Left ventricle myocardium inferior (tissue), 1 donor: ENCODE measurements at regions not wholly inside any gene's neighbourhood (a gene's known extent, or its start where the extent isn't known, plus 50 kb on each side); places are given as distances from the start of the nearest gene placed in this dataset.

Experiments used
- DNase-seq: peaks from one replicate; pipeline ENCODE4 v3.0.0-alpha.2; 2020
- H3K27ac ChIP-seq: fragments of 200-600 bp; replicated peaks from 2 replicates; pipeline ENCODE4 v1.8.0; 2021
- H3K27me3 ChIP-seq: fragments of 200-600 bp; 2 replicates; pipeline ENCODE4 v1.8.0; 2021; ENCODE audit warnings: low read depth
- H3K36me3 ChIP-seq: fragments of 200-600 bp; 2 replicates; pipeline ENCODE4 v1.8.0; 2021
- H3K4me1 ChIP-seq: fragments of 200-600 bp; 2 replicates; pipeline ENCODE4 v1.8.0; 2021
- H3K4me3 ChIP-seq: fragments of 200-600 bp; 2 replicates; pipeline ENCODE4 v1.8.0; 2021; ENCODE audit warnings: mild to moderate bottlenecking, moderate library complexity
- H3K9me3 ChIP-seq: fragments of 200-600 bp; replicated peaks from 2 replicates; pipeline ENCODE4 v1.8.0; 2021
- CTCF ChIP-seq: fragments of 200-600 bp; IDR thresholded peaks from 2 replicates; pipeline ENCODE4 v1.8.0; 2021; ENCODE audit warnings: antibody characterized with exemption, mild to moderate bottlenecking, borderline replicate concordance
- intact Hi-C: fragments of 100-400 bp; cut with micrococcal nuclease; formaldehyde crosslinking; loops from one replicate; pipeline ENCODE4 v1.11.0; 2022
- donor health status: DM: no; HTN: yes; CAD: no; lungs with severe emphysema.

DNA sequence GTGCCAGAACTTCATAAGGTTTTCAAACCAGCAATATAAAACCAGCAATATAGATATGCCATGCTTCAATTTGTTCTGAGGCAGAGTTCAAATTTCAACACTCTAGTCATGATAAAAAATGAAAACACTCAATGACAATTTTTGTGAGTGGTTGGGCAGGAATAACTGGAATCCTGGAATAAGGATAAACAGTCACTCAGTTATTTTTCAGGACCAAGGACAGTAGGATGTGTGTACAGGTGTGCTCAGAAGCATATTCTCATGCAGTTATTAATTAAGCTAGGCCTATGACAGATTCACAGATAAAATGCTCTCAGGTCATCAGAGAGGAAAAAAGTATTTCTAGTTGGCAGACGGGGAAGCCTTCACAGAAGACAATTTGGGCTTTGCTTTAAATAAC lies 117.3 kb upstream of the PPP2R2B start:
- intact Hi-C loops: no loop called here
- TF ChIP-seq CTCF: no peak
- H3K4me3 ChIP-seq: no peak overlapping the region
- H3K4me1 ChIP-seq: no peaks in the 10 kb centered on the region
- no peaks in the 10 kb centered on the region for H3K36me3 ChIP-seq
- no peak overlapping the region for H3K27ac ChIP-seq
- H3K9me3 ChIP-seq: peaks cover 22% of the 10 kb centered on the region
- no peak for DNase-seq
- H3K27me3 ChIP-seq: no peaks in the 10 kb centered on the region

GRCh38 chr5:147015405-147015804 lies 136.8 kb upstream of the PPP2R2B start:
- intact Hi-C loops: no loop called here
- Histone ChIP-seq H3K27ac (no peak overlapping the region), H3K4me3 (no peak overlapping the region), H3K9me3 (no peaks in the 10 kb centered on the region), H3K27me3 (no peaks in the 10 kb centered on the region), H3K4me1 (no peaks in the 10 kb centered on the region), H3K36me3 (no peaks in the 10 kb centered on the region)
- DNase-seq: no peak
- no peak for TF ChIP-seq CTCF

DNA sequence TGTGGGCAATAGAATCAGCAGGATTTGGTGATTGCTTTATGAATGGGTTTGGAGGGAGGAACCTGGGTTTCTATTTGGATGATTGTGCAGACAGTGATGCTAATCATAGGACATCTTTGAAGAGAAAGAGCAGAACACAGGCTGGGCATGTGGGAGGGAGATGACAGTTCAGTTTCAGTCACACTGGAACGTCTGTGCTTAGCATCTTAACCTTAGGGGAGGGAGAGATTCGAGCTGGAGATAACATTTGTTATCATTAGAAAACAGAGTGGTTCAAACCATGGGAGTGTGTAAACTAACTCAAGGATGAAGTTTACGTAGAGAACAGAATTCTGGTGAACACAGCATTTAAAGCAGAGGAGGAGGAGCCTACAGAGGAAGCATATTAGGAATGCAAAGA lies 138.6 kb upstream of the PPP2R2B start:
- H3K4me1 ChIP-seq: no peaks in the 10 kb centered on the region
- no peaks in the 10 kb centered on the region for H3K9me3 ChIP-seq
- no peak overlapping the region for H3K27ac ChIP-seq
- intact Hi-C loops: no loop called here
- no peak for TF ChIP-seq CTCF
- no peaks in the 10 kb centered on the region for H3K27me3 ChIP-seq
- H3K36me3 ChIP-seq: no peaks in the 10 kb centered on the region
- H3K4me3 ChIP-seq: no peak overlapping the region
- DNase-seq: no peak

GRCh38 chr5:147017621-147018020 lies 139.1 kb upstream of the PPP2R2B start:
- no peak for DNase-seq
- Histone ChIP-seq H3K36me3 (no peaks in the 10 kb centered on the region), H3K9me3 (no peaks in the 10 kb centered on the region), H3K4me1 (no peaks in the 10 kb centered on the region), H3K4me3 (no peak overlapping the region), H3K27me3 (no peaks in the 10 kb centered on the region), H3K27ac (no peak overlapping the region)
- TF ChIP-seq CTCF: no peak
- intact Hi-C loops: no loop called here

DNA sequence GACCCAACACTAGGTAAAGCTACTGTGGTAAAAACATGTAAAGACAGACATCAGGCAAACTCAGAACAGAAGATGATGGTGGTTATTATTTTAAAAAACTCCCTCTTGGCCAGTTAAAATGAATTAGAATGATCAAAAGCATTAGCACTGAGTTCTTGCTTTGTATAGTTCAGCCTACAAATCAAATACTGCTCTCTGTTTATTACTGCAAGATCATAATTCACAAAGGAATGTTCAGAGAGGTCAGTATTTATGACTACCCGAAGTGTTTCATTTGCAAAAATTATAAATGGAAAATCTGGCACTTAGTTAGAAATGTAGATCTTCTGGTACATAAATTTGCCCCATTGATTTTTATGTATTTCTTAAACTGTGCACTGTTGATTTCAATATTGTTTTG lies 140.3 kb upstream of the PPP2R2B start:
- intact Hi-C loops: no loop called here
- no peaks in the 10 kb centered on the region for H3K4me1 ChIP-seq
- DNase-seq: no peak
- no peaks in the 10 kb centered on the region for H3K9me3 ChIP-seq
- TF ChIP-seq CTCF: no peak
- no peaks in the 10 kb centered on the region for H3K27me3 ChIP-seq
- H3K36me3 ChIP-seq: no peaks in the 10 kb centered on the region
- H3K4me3 ChIP-seq: no peak overlapping the region
- H3K27ac ChIP-seq: no peak overlapping the region

- Histone ChIP-seq H3K27me3 (no peaks in the 10 kb centered on the region), H3K4me1 (no peaks in the 10 kb centered on the region), H3K36me3 (no peaks in the 10 kb centered on the region), H3K9me3 (peaks cover 7% of the 10 kb centered on the region), H3K4me3 (no peak overlapping the region), H3K27ac (no peak overlapping the region)
- intact Hi-C loops: no loop called here
- no peak for DNase-seq
- TF ChIP-seq CTCF: no peak
These were observed 158.2 kb upstream of the PPP2R2B start for GRCh38 chr5:147036691-147037245.
